Adrenal gland (tissue), 9 donors: ENCODE measurements at regions not wholly inside any gene's neighbourhood (a gene's known extent, or its start where the extent isn't known, plus 50 kb on each side); places are given as distances from the start of the nearest gene placed in this dataset.

ENCODE experiments used
- DNase-seq, 7 donors: peaks; one replicate each; pipeline ENCODE4 v3.0.0-alpha.2; 2019 to 2020
- H3K27ac ChIP-seq, 5 donors: fragments of 200-600 bp; sonication (generic) in 4 of 5; 1 replicate in 3 of 5; 2 replicates in 2 of 5; pipeline versions ENCODE4 v1.5.1 to v1.8.0; 2016 to 2020; ENCODE audit warnings: mild to moderate bottlenecking in 1 of 5
- H3K27me3 ChIP-seq: fragments of 200-600 bp; 2 replicates; pipeline ENCODE4 v1.8.0; 2021
- H3K36me3 ChIP-seq, 2 donors: fragments of 200-600 bp; replicated peaks in 1 of 2; 1 replicate in 1 of 2; 2 replicates in 1 of 2; pipeline versions ENCODE4 v1.5.1 to v1.8.0; 2018 to 2022
- H3K4me1 ChIP-seq, 2 donors: fragments of 200-600 bp; replicated peaks in 1 of 2; 1 replicate in 1 of 2; 2 replicates in 1 of 2; pipeline versions ENCODE4 v1.5.1 to v1.8.0; 2018 to 2021
- H3K4me3 ChIP-seq, 4 donors: fragments of 200-600 bp; sonication (generic) in 3 of 4; one replicate each; pipeline ENCODE4 v1.5.1; 2016 to 2018
- H3K9me3 ChIP-seq, 3 donors: fragments of 200-600 bp; sonication (generic) in 1 of 3; replicated peaks in 1 of 3; 1 replicate in 2 of 3; 2 replicates in 1 of 3; pipeline versions ENCODE4 v1.5.1 to v1.8.0; 2016 to 2021
- POLR2A ChIP-seq, 2 donors: fragments of 450-650 bp; IDR thresholded peaks; one replicate each; pipeline ENCODE4 v1.6.1; 2017; ENCODE audit warnings: antibody characterized with exemption in 2 of 2, mild to moderate bottlenecking in 2 of 2, moderate library complexity in 1 of 2
- WGBS, 4 donors: extraction: QIAGEN DNeasy Blood & Tissue Kit in 2 of 4; methylation state at CpG; one replicate each; pipeline versions ENCODE4 v1.1.5 to v1.1.7; 2013 to 2017; 5-methylcytosine and 5-hydroxymethylcytosine counted together
- intact Hi-C, 2 donors: fragments of 100-400 bp; cut with DNase I; formaldehyde crosslinking; loops; one replicate each; pipeline versions ENCODE4 v1.14.1 to v1.15.0; 2022 to 2023
- TF ChIP-seq, protein P1 (sequence below), 6 experiments: fragments of 450-650 bp in 4 of 6; fragments of 200-600 bp in 2 of 6; sonication (generic) in 1 of 6; IDR thresholded peaks; 1 replicate in 5 of 6; 2 replicates in 1 of 6; pipeline versions ENCODE4 v1.5.1 to v1.8.0; 2016 to 2021; ENCODE audit warnings: antibody characterized with exemption in 6 of 6, mild to moderate bottlenecking in 2 of 6, moderate library complexity in 1 of 6
- donor health status: healthy with polysubstance abuse.
- donor health status: Bipolar disorder and iron deficiency.
- donor health status: DM: yes; HTN: yes; CAD: no.
- donor health status: DM: no; HTN: no; CAD: no.
- donor health status: DM: no; HTN: no; CAD: no.

DNA sequence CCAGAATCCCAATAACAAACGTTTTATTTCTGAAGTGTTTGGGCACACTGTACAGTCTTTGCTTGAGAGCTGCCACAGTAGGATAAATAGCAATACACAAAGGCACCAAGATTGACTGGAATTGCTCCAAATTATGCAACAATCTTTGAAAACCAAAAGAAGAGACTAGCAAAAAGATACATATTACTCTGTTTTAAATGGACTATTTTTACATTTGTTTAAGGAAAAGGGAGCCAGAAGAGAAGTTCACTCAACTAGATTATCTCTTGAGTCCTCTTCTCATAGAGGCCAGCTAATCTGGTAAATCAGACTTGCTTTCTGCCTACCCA is 385.0 kb upstream of the SLC30A5 start:
- WGBS, 4 donors, result 32 to 60% (median 51%) methylated on average over 1 of the region's 1 CpG
- no peak for DNase-seq
- intact Hi-C loops, result no loop called here
- H3K27me3 ChIP-seq, result no peaks in the 10 kb centered on the region
- no peaks in the 10 kb centered on the region for H3K36me3 ChIP-seq
- no peak for TF ChIP-seq POLR2A (IDR thresholded peaks at IDR 0.05)
- TF ChIP-seq, protein P1, sequence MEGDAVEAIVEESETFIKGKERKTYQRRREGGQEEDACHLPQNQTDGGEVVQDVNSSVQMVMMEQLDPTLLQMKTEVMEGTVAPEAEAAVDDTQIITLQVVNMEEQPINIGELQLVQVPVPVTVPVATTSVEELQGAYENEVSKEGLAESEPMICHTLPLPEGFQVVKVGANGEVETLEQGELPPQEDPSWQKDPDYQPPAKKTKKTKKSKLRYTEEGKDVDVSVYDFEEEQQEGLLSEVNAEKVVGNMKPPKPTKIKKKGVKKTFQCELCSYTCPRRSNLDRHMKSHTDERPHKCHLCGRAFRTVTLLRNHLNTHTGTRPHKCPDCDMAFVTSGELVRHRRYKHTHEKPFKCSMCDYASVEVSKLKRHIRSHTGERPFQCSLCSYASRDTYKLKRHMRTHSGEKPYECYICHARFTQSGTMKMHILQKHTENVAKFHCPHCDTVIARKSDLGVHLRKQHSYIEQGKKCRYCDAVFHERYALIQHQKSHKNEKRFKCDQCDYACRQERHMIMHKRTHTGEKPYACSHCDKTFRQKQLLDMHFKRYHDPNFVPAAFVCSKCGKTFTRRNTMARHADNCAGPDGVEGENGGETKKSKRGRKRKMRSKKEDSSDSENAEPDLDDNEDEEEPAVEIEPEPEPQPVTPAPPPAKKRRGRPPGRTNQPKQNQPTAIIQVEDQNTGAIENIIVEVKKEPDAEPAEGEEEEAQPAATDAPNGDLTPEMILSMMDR (IDR thresholded peaks at IDR 0.05), result no peak
- no peak overlapping the region for H3K27ac ChIP-seq
- no peak overlapping the region for H3K4me3 ChIP-seq
- no peaks in the 10 kb centered on the region for H3K9me3 ChIP-seq
- no peaks in the 10 kb centered on the region for H3K4me1 ChIP-seq

GRCh38 chr5:68709239-68709638 is 384.6 kb upstream of the SLC30A5 start:
- 86 to 91% (median 87%) methylated on average over 2 of the region's 2 CpGs for WGBS, 4 donors
- Histone ChIP-seq H3K4me1 (no peaks in the 10 kb centered on the region), H3K4me3 (no peak overlapping the region), H3K27ac (no peak overlapping the region), H3K9me3 (no peaks in the 10 kb centered on the region), H3K36me3 (no peaks in the 10 kb centered on the region), H3K27me3 (no peaks in the 10 kb centered on the region)
- intact Hi-C loops, result no loop called here
- TF ChIP-seq POLR2A (IDR thresholded peaks at IDR 0.05), result no peak
- TF ChIP-seq, protein P1 (IDR thresholded peaks at IDR 0.05), result no peak
- DNase-seq, result no peak

GRCh38 chr5:68710514-68710913 is 383.3 kb upstream of the SLC30A5 start:
- TF ChIP-seq, protein P1 (IDR thresholded peaks at IDR 0.05), result no peak
- Histone ChIP-seq H3K4me3 (no peak overlapping the region), H3K27ac (no peak overlapping the region), H3K27me3 (no peaks in the 10 kb centered on the region), H3K36me3 (no peaks in the 10 kb centered on the region), H3K9me3 (no peaks in the 10 kb centered on the region), H3K4me1 (no peaks in the 10 kb centered on the region)
- intact Hi-C loops, result no loop called here
- DNase-seq, result no peak
- WGBS, 4 donors, result 44 to 64% (median 57%) methylated on average over 1 of the region's 1 CpG

GRCh38 chr5:68711293-68712200 is 382.3 kb upstream of the SLC30A5 start:
- Histone ChIP-seq H3K4me1 (no peaks in the 10 kb centered on the region), H3K27ac (no peak overlapping the region), H3K9me3 (no peaks in the 10 kb centered on the region), H3K4me3 (no peak overlapping the region), H3K27me3 (no peaks in the 10 kb centered on the region), H3K36me3 (no peaks in the 10 kb centered on the region)
- 70 to 77% (median 74%) methylated on average over 6 of the region's 6 CpGs for WGBS, 4 donors
- DNase-seq, result no peak
- TF ChIP-seq, protein P1 (IDR thresholded peaks at IDR 0.05), result no peak
- TF ChIP-seq POLR2A (IDR thresholded peaks at IDR 0.05), result no peak
- intact Hi-C loops, result no loop called here
